HCEC 1CT (cell line): ENCODE measurements at regions not wholly inside any gene's neighbourhood (a gene's known extent, or its start where the extent isn't known, plus 50 kb on each side); places are given as distances from the start of the nearest gene placed in this dataset.
"Not testable (repeated sequence)": the region's sequence is repeated elsewhere in the genome, so short reads cannot be mapped to it uniquely, and the experiment has no call there.

Source experiments
- DNase-seq: peaks from one replicate; pipeline ENCODE4 v3.0.0-alpha.2; 2017

DNA sequence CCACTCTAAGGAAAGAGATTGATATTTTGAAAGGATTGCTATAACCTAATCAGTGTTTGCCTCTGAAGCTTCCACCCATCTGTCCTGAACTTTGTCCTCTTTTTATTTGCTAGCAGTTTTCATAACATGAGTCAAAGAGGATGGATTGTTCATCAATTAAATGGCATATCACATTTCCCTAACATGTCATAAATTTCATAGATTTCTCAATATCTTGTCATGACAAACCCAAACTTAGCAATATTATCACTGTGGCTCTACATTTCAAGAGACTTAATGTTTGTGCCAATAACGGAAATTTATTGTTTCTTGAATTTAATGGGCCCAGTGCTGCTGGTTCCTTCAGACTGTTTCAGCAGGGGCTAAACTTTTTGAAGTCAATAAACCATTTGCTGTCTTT, 330.3 kb downstream of the CAAP1 start:
- no peak for DNase-seq

DNA sequence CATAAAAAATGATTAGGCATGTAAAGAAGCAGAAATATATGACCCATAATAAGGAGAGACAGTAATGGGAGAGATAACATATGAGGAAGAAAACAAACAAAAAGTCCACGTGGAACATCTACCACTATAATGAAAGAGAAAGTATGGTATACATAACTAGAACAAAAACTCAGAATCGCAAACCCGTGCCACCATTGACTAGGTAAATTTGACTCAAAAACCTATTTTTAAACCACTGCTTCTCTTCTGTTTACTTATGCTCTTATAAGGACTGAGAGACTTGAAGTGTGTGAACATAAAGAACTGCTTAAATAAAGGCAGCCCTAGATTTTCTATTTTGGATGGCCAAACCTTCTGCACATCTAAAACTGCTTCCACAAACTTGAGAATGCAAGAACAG, 330.7 kb downstream of the CAAP1 start:
- no peak for DNase-seq

DNA sequence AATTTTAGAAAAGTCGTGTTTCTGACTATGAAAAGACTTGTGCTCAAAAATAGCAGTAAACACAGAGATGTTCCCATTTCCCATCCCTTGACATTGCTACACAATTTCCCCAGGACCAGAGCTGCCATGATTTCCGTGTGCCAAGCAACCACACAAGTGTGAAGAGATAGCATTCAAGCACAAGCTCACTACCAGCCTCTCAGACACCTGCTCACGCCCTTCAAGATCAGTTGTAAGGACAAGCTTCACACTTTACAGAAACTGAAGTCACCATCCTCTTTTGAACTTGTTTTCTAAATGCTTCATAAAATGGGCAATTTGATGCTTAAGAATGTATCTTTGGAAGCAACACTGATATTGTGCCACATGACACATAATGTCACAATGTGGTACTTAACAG, 333.1 kb downstream of the CAAP1 start:
- no peak for DNase-seq

DNA sequence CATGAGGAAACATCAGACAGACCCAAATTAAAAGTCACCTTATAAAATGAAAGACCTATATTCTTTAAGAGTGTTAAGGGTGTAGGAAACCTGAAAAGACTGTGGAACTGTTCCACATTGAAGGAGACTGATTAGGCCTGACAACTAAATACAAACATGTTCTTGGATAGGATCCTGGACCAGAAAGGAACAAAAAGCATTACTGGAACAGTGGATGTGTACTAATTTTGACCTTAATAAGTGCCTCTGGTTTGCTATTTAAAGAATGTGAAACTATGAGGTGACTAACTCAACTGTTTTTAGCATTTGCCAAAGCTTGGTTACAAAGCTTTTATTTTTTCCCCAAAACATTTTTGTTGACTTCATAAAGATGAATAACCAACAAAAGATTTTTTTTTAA, 340.6 kb downstream of the CAAP1 start:
- no peak for DNase-seq

DNA sequence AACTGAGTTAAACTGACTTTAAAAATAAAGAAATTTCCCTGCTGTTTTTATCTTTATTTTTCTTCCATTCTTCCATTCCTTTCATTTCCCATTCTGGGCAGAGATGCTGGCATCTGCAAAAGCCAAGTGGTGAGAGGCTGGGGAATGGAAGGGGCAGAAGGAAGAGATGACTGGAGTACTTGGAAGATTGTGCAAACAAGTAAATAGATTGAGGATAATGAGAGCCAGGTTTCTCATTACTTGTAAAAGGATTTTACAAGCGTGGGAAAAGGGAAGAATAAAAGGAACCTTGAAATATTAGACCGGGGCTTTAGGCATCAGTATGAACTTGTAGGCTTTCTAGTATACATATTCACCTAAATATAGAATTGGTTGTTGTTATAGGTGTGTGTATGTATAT, 341.2 kb downstream of the CAAP1 start:
- no peak for DNase-seq

DNA sequence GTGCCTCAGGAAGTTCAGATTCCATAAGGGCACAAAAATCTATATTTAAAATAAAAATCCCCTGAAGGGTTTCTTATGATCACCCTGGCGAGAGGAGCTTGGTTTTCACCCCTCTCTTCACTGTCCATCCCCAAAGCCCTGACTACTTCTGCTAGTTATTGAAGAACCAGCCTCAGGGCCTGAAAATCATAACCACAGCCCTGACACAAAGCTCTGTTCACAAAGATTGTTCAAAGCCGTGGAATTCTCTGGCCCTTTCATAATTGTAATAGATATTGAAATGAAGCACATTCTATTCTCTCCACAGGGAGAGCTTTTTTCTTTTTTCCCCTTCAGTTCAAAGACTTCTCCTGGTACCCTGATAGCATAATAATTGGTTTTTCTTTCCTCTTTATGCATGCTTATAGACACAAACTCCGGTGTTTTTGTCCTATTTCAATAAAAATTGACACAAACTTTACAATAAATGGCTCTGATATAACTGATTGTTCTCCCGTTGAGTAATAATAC, 343.8 kb downstream of the CAAP1 start:
- DNase-seq = no peak

DNA sequence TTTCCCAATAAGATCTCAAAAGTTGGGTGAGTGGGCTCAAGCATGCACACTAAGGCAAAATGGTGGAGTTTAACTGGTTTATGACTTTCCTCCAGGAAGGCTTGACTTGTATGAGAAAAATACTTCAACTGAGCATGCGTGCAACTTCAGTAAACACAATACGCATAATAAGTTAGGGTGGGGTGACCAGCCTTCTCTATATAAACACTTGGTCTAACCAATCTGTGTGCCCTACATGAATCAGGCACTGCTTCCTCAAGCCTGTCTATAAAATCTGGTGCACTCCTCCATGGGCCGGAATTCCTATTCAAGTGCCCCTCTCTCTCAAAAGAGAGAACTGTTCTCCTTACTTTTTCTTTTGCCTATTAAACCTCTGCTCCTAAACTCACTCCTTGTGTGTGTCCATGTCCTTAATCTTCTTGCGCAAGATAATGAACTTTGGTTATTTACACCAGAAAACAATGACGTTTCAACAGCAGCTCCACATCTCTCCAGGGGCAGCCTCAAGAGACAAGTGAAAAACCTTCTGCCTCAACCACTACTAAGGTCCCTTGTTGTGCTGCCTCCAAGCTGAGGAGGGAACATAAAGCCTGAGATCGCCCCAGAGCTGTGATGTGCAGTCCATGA, 352.6 kb downstream of the CAAP1 start:
- no peak for DNase-seq

DNA sequence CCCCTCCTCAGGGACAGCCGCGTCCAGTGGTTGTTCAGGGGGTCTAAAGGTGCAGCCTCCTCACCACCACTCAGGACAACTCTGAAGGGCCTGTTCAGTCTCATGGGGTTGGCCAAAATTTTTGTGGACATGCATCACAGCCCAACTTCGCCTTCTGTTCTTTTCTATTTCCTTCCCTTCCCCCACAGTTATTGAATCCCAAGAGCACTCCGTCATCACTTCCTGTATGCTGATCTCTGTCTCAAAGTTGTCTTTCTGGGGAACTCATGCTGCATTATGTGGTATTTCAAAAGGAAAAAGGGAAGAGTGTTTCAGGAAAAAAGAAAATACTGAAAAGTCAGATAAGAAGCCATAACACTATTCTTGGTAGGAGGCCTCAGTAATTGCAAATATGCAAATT, 355.4 kb downstream of the CAAP1 start:
- DNase-seq = no peak

DNA sequence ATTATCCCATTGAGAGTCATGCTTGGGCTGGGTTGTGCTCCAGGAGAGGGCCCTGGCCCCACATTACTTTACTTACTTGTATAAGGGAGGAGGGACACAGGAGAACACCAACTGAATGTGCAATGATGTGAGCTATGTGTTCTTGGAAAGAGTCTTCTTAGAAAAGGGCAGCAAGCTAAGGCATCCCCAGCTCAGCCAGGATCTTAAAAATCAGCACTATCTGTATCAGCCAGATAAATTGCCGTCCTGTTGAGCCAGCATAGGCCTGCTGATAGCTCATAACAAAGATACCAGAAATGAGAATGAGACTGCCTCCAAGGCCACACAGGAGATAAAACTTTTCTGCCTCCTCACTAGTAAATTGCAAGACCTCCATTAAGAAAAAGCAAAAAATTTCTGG, 357.5 kb downstream of the CAAP1 start:
- no peak for DNase-seq

DNA sequence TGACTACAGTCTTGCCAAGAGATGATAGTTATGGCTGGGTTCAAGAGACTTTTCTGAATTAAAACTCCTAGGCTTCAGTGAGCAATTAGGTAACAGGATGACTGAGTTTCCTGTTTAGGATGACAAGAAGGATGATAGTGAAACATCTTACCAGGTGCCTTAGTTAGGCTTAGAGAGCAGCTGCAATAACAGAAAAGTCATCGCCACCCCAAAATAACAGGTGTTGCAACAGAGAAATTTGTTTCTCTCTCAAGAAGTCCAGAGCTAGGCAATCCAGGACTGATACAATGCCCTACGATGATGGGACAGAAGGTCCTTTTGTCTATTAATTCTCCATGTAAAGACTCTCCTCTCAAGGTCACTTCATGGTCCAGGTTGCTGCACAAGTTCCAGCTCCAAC, 361.8 kb downstream of the CAAP1 start:
- no peak for DNase-seq

DNA sequence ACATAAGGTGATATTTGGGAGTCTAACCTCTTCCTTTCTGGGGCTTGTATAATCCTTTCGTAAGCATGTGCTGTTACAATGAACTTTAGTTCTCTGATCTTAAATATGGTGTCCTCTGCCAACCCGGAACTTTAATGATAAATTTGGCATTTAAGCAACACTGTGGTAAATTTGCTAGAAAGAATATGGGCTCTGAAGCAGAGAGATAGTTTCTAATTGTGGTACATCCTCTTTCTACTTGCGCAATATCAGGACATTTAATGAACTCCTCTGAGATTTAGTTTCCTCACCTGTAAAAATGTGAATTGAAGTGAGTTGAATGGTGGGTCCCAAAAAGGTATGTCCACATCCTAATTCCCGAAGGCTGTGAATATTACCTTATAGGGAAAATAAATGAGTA, 364.7 kb downstream of the CAAP1 start:
- DNase-seq = no peak

DNA sequence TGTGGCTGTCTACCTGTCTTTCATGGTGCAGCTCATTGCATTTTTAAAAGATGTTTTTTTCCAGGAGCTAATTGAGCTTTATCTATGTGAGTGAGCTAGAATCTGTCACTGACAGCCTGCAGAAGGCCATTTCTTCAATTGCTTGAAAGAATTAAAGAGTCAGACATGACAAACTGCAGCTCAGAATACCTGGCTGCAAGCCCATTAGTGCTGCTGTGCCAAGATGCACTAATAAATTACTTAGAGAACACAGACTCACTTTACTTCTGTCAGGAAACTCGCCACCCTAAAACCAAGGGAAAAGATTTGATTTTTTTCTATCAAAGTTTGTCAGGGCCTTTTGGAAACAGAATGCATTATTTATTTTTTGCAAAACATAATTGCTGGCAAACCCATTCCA, 368.3 kb downstream of the CAAP1 start:
- no peak for DNase-seq

DNA sequence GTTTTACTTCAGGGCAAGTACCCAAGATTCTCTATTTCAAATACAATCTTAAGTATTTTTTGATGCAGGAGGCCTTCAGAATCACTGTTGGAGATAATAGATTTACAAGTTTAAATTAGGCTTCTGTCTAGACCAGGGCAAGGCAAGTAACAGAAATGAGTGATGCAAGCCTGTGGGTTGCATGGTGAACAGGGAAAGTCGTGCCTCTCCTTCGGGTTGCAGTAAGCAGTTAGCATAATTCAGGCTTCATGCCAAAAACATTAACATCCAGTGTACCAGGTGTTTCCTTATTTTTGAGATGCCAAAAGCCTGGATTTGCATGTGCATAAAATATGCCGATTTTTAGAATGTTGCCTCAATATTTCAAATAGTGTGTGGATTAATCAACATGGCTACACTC, 369.0 kb downstream of the CAAP1 start:
- no peak for DNase-seq

DNA sequence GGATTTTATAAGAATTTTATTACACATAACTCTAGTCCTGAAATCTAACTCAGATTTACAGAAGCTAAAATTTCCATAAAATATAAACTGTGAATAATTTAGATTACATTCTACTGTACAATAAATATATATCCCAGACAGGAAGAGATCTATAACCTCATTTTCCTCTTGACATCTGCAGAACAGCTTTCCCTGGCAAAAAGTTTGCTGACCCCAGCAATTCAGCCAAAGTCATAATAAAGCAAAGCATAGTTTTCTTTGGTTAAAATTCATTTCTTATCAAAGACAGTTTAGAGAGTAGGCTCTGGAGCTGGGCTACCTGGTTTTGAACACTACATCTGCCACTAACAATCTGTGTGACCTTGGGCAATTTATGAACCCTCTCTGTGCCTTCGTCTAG, 372.5 kb downstream of the CAAP1 start:
- no peak for DNase-seq

DNA sequence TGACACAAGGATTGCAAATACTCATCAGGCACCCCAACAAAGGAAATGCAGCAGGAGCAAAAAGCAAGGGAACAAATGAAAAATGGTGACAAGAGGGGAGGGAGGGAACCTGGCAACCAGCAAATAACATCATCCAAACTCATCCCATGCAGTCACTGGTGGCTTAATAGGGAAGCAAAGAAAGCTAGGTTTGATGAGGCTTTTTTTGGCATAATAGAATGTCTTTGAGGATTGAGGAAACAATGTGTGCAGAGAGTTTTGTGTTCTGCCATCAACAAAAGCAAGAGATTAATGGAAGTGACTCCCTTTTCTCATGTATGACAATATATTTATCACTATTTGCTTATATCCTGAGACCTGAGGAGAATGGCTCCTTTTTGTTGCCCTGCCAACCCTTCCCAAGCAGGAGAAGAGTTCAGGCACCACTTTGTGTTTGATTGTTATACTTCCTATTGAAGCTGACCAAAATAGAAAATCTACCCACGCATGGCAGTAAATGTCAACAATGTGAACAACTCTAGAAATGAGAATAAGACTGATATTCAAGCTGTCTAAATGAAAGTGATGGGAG, 375.7 kb downstream of the CAAP1 start:
- no peak for DNase-seq

DNA sequence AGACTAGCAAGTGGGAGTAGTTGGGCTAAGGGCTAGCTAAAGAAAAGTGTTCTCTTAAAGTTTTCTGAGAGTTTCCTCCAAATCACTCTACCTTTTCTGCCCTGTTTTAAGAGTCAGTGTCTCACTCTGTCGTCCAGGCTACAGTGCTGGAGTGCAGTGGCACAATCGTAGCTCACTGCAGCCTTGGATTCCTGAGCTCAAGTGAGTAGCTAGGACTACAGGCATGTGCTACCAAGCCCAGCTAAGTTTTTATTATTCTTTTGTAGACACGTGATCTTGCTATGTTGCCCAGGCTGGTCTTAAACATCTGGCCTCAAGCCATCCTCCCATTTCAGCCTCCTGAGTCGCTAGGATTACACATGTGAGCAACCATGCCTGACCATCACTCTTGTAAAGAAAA, 378.9 kb downstream of the CAAP1 start:
- DNase-seq = no peak

DNA sequence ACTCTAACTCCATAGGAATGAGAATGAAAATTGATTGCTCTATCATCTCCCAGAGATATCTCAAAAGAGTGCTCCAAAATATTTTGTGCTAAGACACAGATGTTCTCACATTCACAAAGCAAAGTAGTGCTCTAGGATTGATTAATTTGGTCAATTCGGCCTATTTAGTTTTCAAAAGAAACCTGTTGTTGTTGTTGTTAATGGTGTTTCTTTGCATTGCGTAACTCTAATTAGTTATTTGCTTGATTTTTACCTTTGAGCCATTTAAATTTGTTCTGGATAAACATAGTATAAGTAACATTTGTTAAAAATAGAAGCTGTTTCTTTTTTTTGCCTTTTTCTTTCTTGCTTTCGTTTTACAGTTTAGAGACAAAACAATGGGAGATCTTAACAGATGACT, 382.5 kb downstream of the CAAP1 start:
- DNase-seq = no peak

DNA sequence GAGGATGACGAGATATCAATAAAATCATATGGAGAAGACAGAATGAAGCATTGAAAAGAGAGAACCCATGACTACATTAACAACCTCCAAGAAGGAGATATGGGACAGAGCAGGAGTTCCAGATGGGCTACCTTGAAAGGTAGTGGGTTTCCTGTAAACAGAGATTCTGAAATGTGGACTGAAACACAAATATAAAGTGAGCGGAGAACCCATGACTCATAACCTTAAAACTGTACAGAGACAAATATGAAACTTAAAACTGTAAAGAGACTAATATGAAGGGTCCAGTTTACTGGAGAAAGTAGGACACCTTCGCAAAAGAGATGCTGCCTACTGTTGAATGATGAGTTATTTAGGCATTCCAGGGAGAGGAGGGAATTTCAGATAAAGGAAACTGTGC, 383.7 kb downstream of the CAAP1 start:
- DNase-seq = no peak

DNA sequence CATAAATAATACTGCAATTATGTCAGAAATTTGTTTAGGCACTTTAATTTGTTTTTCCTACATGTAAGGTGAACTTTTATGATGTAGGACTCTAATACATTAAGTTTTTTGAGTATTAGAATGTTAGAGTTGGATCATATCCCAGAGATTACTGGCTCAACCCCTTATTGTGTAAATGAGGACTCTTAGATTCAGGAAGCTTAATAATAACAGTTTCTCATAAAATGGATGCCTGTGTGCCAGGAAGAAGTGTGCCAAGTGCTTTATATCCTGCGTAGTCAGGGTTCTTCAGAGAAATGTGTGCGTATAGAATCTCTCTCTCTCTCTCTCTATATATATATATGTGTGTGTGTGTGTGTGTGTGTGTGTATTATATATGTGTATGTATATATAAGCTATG, 388.5 kb downstream of the CAAP1 start:
- DNase-seq = no peak

DNA sequence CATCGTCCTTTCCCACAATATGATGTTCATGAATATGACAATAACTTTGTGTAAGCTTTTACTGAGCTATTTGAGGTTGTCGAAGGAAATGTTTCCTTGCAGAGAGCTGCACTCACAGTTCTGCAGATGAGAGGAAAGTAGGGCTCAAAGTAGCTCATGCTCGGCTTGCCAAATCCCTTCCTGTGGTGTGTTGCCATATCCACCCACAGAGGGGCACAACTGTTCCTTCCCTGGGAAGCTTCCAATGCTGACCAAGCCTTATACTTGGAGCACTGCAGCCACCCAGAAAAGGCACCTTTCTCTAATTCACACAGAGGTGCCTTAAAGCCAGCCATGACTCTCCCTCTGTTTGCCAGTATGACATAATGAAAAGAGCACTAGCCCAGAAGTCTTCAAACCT, 390.3 kb downstream of the CAAP1 start:
- no peak for DNase-seq

DNA sequence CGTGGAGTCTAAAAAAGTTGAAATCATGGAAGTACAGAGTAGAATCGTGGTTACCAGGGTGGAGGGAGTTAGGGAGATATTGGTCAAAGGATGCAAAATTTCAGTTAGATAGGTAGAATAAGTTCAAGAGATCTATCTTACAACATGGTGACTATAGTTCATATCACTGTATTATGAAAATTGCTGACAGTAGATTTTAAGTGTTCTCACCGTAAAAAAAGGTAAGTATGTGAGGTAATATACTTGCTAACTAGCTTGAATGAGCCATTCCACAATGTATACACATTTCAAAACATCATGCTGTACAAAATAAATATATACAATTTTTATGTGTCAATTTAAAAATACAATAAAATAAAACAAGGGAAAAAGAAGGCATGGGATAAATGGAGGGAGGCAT, 392.1 kb downstream of the CAAP1 start:
- no peak for DNase-seq

DNA sequence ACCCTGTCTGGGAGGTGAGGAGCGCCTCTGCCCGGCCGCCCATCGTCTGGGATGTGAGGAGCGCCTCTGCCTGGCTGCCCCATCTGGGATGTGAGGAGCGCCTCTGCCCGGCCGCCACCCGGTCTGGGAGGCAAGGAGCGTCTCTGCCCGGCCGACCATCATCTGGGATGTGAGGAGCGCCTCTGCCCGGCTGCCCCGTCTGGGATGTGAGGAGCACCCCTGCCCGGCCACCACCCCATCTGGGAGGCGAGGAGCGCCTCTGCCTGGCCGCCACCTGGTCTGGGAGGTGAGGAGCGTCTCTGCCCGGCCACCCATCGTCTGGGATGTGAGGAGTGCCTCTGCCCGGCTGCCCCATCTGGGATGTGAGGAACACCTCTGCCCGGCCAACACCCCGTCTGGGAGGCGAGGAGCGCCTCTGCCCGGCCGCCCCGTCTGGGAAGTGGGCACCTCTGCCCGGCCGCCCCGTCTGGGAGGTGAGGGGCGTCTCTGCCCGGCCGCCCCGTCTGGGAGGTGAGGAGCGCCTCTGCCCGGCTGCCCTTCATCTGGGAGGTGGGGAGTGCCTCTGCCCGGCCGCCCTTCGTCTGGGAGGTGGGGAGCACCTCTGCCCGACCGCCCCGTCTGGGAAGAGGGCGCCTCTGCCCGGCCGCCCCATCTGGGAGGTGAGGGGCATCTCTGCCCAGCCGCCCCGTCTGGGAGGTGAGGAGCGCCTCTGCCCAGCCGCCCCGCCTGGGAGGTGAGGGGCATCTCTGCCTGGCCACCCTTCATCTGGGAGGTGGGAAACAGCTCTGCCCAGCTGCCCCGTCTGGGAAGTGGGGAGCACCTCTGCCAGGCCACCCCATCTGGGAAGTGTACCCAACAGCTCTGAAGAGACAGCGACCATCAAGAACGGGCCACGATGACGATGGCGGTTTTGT, 399.7 kb downstream of the CAAP1 start:
- not testable (repeated sequence) for DNase-seq

DNA sequence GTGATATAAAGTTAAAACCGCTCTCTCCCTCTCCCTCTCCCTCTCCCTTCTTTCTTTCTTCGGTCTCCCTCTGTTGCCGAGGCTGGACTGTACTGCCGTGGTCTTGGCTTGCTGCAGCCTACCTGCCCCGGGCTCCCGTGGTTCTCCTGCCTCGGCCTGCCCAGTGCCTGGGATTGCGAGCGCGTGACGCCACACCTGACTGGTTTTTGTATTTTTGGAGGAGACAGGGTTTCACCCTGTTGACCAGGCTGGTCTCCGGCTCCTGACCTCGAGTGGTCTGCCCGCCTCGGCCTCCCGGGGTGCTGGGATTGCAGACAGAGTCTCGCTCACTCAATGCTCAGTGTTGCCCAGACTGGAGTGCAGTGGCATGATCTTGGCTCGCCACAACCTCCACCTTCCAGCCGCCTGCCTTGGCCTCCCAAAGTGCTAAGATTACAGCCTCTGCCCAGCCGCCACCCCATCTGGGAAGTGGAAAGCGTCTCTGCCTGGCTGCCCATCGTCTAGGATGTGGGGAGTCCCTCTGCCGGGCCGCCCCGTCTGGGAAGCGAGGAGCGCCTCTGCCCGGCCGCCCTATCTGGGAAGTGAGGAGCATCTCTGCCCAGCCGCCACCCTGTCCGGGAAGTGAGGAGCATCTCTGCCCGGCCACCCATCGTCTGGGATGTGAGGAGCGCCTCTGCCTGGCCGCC, 400.5 kb downstream of the CAAP1 start:
- not testable (repeated sequence) for DNase-seq

DNA sequence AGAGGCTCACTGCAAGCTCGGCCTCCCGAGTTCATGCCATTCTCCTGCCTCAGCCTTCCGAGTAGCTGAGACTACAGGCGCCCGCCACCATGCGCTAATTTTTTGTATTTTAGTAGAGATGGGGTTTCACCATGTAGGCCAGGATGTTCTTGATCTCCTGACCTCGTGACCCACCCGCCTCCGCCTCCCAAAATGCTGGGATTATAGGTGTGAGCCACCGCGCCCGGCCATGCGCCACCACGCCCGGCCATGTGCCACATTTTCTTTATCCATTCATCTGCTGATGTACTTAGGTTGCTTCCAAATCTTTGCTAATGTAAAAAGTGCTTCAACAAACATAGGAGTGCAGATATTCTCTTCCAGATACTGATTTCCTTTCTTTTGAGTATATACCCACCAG, 408.6 kb downstream of the CAAP1 start:
- DNase-seq = no peak
